Fibroblast of mammary gland (primary cell): ENCODE measurements at regions not wholly inside any gene's neighbourhood (a gene's known extent, or its start where the extent isn't known, plus 50 kb on each side); places are given as distances from the start of the nearest gene placed in this dataset.

Source experiments
- DNase-seq: peaks from one replicate; pipeline ENCODE4 v3.0.0-alpha.2; 2010; ENCODE audit warnings: low read depth
- H3K4me3 ChIP-seq: 2 replicates; pipeline ENCODE4 v1.5.1; 2011; ENCODE audit warnings: low read depth, mild to moderate bottlenecking, low read length, moderate library complexity; ENCODE audit not compliant: control insufficient read depth
- CTCF ChIP-seq: conservative IDR thresholded peaks from 2 replicates; pipeline ENCODE4 v1.5.1; 2011; ENCODE audit warnings: low read depth, low read length, inconsistent platforms; ENCODE audit not compliant: control insufficient read depth, insufficient read depth

- H3K4me3 ChIP-seq = no peak overlapping the region
- DNase-seq = no peak
- no peak for TF ChIP-seq CTCF
Observed at GRCh38 chr22:47724751-47725150, 962.3 kb downstream of the TBC1D22A start.

GRCh38 chr22:47724030-47724429 is 961.6 kb downstream of the TBC1D22A start:
- no peak overlapping the region for H3K4me3 ChIP-seq
- no peak for DNase-seq
- TF ChIP-seq CTCF = no peak

- no peak for DNase-seq
- no peak for TF ChIP-seq CTCF
- no peak overlapping the region for H3K4me3 ChIP-seq
Observed at GRCh38 chr22:47718337-47718736, 955.9 kb downstream of the TBC1D22A start.

- TF ChIP-seq CTCF = no peak
Observed at GRCh38 chr22:47716890-47717615, 954.6 kb downstream of the TBC1D22A start.

GRCh38 chr22:47715866-47716578 is 953.6 kb downstream of the TBC1D22A start:
- DNase-seq = no peak
- no peak for TF ChIP-seq CTCF
- H3K4me3 ChIP-seq = no peak overlapping the region

More at GRCh38 chr22:47716890-47717615, 954.6 kb downstream of the TBC1D22A start:
- no peak for DNase-seq
- no peak overlapping the region for H3K4me3 ChIP-seq

- no peak for TF ChIP-seq CTCF
- no peak overlapping the region for H3K4me3 ChIP-seq
- DNase-seq = no peak
Observed at GRCh38 chr22:47713941-47714340, 951.5 kb downstream of the TBC1D22A start.
